ENCODE measurements at regions not wholly inside any gene's neighbourhood (a gene's known extent, or its start where the extent isn't known, plus 50 kb on each side); places are given as distances from the start of the nearest gene placed in this dataset.

- Mint-ChIP-seq H3K27ac (no peak overlapping the region), H3K27me3 (ENCODE audit: low read depth) (no peaks in the 10 kb centered on the region), H3K9me3 (no peaks in the 10 kb centered on the region), H3K36me3 (ENCODE audit: insufficient read depth in 1 of 3, low read depth in 3 of 3) (no peaks in the 10 kb centered on the region), H3K4me1 (no peaks in the 10 kb centered on the region), H3K4me3 (no peak overlapping the region)
- no peak for DNase-seq
- Histone ChIP-seq H2BK5ac (ENCODE audit: insufficient read length, low read length) (no peak overlapping the region), H3K4me2 (ENCODE audit: insufficient read depth, insufficient read length, low read length) (no peak overlapping the region), H2AFZ (ENCODE audit: low read length) (no peak overlapping the region), H3K79me2 (ENCODE audit: insufficient read depth, low read length) (no peaks in the 10 kb centered on the region), H3K79me1 (ENCODE audit: insufficient read depth, low read depth, low read length, poor library complexity, severe bottlenecking) (no peaks in the 10 kb centered on the region), H3K56ac (ENCODE audit: insufficient read length, low read depth, low read length) (no peak overlapping the region), H2AK5ac (ENCODE audit: insufficient read length, low read length) (no peak overlapping the region), H3K18ac (ENCODE audit: insufficient read length, low read depth, low read length) (no peak overlapping the region), H3K9ac (ENCODE audit: extremely low read depth, insufficient read length, low read length) (no peak overlapping the region), H4K91ac (ENCODE audit: insufficient read length, low read depth, low read length) (no peak overlapping the region), H3K27ac (ENCODE audit: insufficient read length, low read depth, low read length) (no peak overlapping the region), H3K23me2 (ENCODE audit: insufficient read length, low read depth, low read length, poor library complexity, severe bottlenecking) (no peaks in the 10 kb centered on the region), H3K23ac (ENCODE audit: insufficient read length, low read depth, low read length) (no peak overlapping the region), H4K5ac (ENCODE audit: insufficient read length, low read depth, low read length) (no peak overlapping the region), H3T11ph (ENCODE audit: low read length) (no peak overlapping the region), H3K4me1 (ENCODE audit: insufficient read depth, low read length) (no peaks in the 10 kb centered on the region), H4K20me1 (ENCODE audit: control insufficient read depth, insufficient read depth, insufficient read length) (no peaks in the 10 kb centered on the region), H2BK12ac (ENCODE audit: insufficient read length, low read depth, low read length) (no peak overlapping the region), H3K27me3 (ENCODE audit: insufficient read depth, low read length) (no peaks in the 10 kb centered on the region), H4K8ac (replicated peaks; ENCODE audit: insufficient read length, low read depth, low read length) (no peak overlapping the region), H3K14ac (ENCODE audit: insufficient read depth, low read length) (no peak overlapping the region), H2BK120ac (ENCODE audit: low read depth, low read length, poor library complexity, severe bottlenecking) (no peak overlapping the region), H3K9me3 (ENCODE audit: control insufficient read depth, low read depth, low read length) (no peaks in the 10 kb centered on the region), H3K4ac (ENCODE audit: low read depth, low read length) (no peak overlapping the region), H2BK15ac (ENCODE audit: low read depth, low read length) (no peak overlapping the region), H2BK20ac (ENCODE audit: low read depth, low read length, poor library complexity, severe bottlenecking) (no peak overlapping the region)
- no CpG with 5 or more reads among the region's 2 CpGs for WGBS (ENCODE audit: extremely low coverage, insufficient read length, low lambda C conversion rate)
- no peak for TF ChIP-seq CTCF (conservative IDR thresholded peaks at IDR 0.05)
Measured at GRCh38 chr10:85311613-85312337, 983.4 kb downstream of the CCSER2 start.

Data from H9 (cell line).